Pancreas (tissue), 10 donors: ENCODE measurements at regions not wholly inside any gene's neighbourhood (a gene's known extent, or its start where the extent isn't known, plus 50 kb on each side); places are given as distances from the start of the nearest gene placed in this dataset.

ENCODE experiments used
- ATAC-seq, 4 donors: fragments of 200-7000 bp; cut with Tn5 transposase; one replicate each; pipeline versions ENCODE4 v1.8.0 to v1.9.1; 2020; ENCODE audit warnings: mild to moderate bottlenecking in 4 of 4, moderate library complexity in 4 of 4
- DNase-seq, 6 donors: peaks; one replicate each; pipeline ENCODE4 v3.0.0-alpha.2; 2020
- FAIRE-seq: peaks from 2 replicates; lab custom pipeline; 2012; peaks lifted over from hg19 to GRCh38; lab: Jason Lieb, UNC
- H3K27ac ChIP-seq, 4 donors: fragments of 200-600 bp; sonication (generic); 1 replicate in 3 of 4; 2 replicates in 1 of 4; pipeline versions ENCODE4 v1.5.0 to v1.8.0; 2020
- H3K27me3 ChIP-seq, 4 donors: fragments of 200-600 bp; one replicate each; pipeline ENCODE4 v1.8.0; 2021
- H3K36me3 ChIP-seq, 3 donors: fragments of 200-600 bp; sonication (generic) in 1 of 3; one replicate each; pipeline versions ENCODE4 v1.5.0 to v1.8.0; 2020 to 2021
- H3K4me1 ChIP-seq, 3 donors: fragments of 200-600 bp; one replicate each; pipeline ENCODE4 v1.8.0; 2021
- H3K4me3 ChIP-seq, 4 donors: fragments of 200-600 bp; sonication (generic) in 2 of 4; one replicate each; pipeline versions ENCODE4 v1.5.0 to v1.8.0; 2020 to 2021
- H3K9me3 ChIP-seq, 4 donors: fragments of 200-600 bp; one replicate each; pipeline ENCODE4 v1.8.0; 2021
- WGBS, 2 donors: extraction: QIAGEN DNeasy Blood & Tissue Kit; methylation state at CpG; one replicate each; pipeline ENCODE4 v1.1.7; 2013; 5-methylcytosine and 5-hydroxymethylcytosine counted together
- intact Hi-C, 3 donors: fragments of 100-400 bp; cut with DNase I; formaldehyde crosslinking; loops; one replicate each; pipeline versions ENCODE4 v1.11.1 to v1.14.2; 2022
- TF ChIP-seq, protein P1 (sequence below), 4 donors: fragments of 200-600 bp; sonication (generic) in 3 of 4; IDR thresholded peaks; one replicate each; pipeline versions ENCODE4 v1.5.0 to v1.8.0; 2021; ENCODE audit warnings: antibody characterized with exemption in 4 of 4
- donor health status: healthy with polysubstance abuse.
- donor health status: DM: no; HTN: no; CAD: no; lungs with moderate emphysema.
- donor health status: DM: no; HTN: no; CAD: no.
- donor health status: control.
- donor health status: control.
- donor health status: Bipolar disorder and iron deficiency.
- donor health status: DM: yes; HTN: yes; CAD: no.
- donor health status: DM: no; HTN: no; CAD: no.
- donor health status: DM: no; HTN: no; CAD: no.
- donor health status: DM: yes; HTN: yes; CAD: no.

DNA sequence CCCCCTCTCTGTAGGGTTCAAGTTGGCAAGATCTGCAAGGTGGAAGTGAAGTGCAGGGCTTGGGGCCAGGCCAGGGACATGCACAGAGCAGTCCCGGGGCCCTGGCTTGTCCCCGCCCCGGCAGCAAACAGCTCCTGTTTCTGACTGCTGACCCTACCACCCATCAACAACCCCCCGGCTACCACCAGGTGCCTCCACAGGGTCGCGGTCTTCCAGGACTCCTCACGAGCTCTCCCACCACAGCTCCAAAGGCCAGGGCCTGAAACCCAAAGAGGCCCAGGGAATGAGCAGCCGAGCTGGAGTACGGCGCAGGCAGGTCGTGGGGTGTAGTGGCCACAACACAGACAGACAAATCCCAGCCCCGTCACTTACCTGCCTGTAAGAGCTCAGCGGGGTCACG lies 121.3 kb upstream of the SMAD3 start:
- Histone ChIP-seq H3K4me3 (no peak overlapping the region), H3K36me3 (no peaks in the 10 kb centered on the region), H3K9me3 (no peaks in the 10 kb centered on the region), H3K27ac (no peak overlapping the region), H3K4me1 (no peaks in the 10 kb centered on the region), H3K27me3 (no peaks in the 10 kb centered on the region)
- no peak for ATAC-seq
- FAIRE-seq = no peak
- DNase-seq = no peak
- intact Hi-C loops = loop anchor here in 2 of 3 donors (10.0 kb wide), 2 partner anchors 121 to 361 kb away; partner anchors contain the start of gene SMAD3 (in 1 of the 2)
- TF ChIP-seq, protein P1, sequence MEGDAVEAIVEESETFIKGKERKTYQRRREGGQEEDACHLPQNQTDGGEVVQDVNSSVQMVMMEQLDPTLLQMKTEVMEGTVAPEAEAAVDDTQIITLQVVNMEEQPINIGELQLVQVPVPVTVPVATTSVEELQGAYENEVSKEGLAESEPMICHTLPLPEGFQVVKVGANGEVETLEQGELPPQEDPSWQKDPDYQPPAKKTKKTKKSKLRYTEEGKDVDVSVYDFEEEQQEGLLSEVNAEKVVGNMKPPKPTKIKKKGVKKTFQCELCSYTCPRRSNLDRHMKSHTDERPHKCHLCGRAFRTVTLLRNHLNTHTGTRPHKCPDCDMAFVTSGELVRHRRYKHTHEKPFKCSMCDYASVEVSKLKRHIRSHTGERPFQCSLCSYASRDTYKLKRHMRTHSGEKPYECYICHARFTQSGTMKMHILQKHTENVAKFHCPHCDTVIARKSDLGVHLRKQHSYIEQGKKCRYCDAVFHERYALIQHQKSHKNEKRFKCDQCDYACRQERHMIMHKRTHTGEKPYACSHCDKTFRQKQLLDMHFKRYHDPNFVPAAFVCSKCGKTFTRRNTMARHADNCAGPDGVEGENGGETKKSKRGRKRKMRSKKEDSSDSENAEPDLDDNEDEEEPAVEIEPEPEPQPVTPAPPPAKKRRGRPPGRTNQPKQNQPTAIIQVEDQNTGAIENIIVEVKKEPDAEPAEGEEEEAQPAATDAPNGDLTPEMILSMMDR (IDR thresholded peaks at IDR 0.05) = no peak
- WGBS, 2 donors = 88 to 93% methylated on average over 14 of the region's 14 CpGs

DNA sequence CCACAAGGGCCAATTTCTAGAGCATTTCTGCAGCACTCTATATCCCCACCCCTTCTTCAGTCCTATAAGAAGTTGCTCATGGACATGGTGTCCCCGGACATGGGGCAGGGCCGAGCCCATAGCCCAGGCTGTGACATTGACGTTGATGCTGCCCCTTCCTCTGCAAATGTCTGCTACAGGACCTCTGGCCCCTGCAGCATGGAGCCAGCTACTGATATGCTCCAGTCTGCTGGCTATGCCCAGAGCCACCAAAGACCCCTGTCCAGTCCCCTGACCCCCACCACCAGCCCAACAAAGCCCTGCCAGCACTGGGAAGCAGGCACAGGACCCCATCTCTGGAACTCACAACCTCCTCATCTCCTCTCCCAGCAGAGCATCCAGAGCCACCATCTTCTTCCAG lies 120.1 kb upstream of the SMAD3 start:
- no peak for FAIRE-seq
- no peaks in the 10 kb centered on the region for H3K4me1 ChIP-seq
- H3K27ac ChIP-seq = no peak overlapping the region
- H3K9me3 ChIP-seq = no peaks in the 10 kb centered on the region
- intact Hi-C loops = loop anchor here (5.0 to 10.0 kb wide), 6 partner anchors 117 to 892 kb away; partner anchors contain the start of gene SMAD3 (in 1 of the 3)
- ATAC-seq = no peak
- no peaks in the 10 kb centered on the region for H3K27me3 ChIP-seq
- TF ChIP-seq, protein P1 (IDR thresholded peaks at IDR 0.05) = no peak
- WGBS, 2 donors = 85 to 89% methylated on average over 3 of the region's 3 CpGs
- no peaks in the 10 kb centered on the region for H3K36me3 ChIP-seq
- no peak for DNase-seq
- no peak overlapping the region for H3K4me3 ChIP-seq

DNA sequence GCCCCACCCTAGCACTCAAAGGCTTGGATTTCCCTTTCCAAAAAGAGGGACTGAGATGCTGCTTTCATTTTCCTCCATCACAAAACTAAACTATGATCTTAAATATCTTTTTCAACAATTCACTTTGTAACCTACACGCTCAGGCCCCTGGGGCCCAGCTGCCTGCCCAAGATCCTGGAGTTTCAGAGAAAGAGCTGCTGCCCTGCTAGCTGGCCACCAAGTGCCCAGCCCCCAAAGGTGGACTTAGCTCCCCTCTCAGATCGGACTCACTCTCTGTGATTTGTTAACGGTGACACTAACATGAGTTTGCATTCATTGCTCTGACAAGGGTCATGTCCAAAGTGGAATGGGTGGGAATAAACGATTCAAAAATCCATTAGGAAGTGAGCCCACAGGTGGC lies 119.6 kb upstream of the SMAD3 start:
- FAIRE-seq = no peak
- intact Hi-C loops = loop anchor here (5.0 to 10.0 kb wide), 6 partner anchors 116 to 891 kb away; partner anchors contain the start of gene SMAD3 (in 1 of the 3)
- DNase-seq = no peak
- ATAC-seq = no peak
- Histone ChIP-seq H3K36me3 (no peaks in the 10 kb centered on the region), H3K4me3 (no peak overlapping the region), H3K9me3 (no peaks in the 10 kb centered on the region), H3K4me1 (no peaks in the 10 kb centered on the region), H3K27me3 (no peaks in the 10 kb centered on the region), H3K27ac (no peak overlapping the region)
- TF ChIP-seq, protein P1 (IDR thresholded peaks at IDR 0.05) = no peak
- 64 to 67% methylated on average over 4 of the region's 4 CpGs for WGBS, 2 donors

DNA sequence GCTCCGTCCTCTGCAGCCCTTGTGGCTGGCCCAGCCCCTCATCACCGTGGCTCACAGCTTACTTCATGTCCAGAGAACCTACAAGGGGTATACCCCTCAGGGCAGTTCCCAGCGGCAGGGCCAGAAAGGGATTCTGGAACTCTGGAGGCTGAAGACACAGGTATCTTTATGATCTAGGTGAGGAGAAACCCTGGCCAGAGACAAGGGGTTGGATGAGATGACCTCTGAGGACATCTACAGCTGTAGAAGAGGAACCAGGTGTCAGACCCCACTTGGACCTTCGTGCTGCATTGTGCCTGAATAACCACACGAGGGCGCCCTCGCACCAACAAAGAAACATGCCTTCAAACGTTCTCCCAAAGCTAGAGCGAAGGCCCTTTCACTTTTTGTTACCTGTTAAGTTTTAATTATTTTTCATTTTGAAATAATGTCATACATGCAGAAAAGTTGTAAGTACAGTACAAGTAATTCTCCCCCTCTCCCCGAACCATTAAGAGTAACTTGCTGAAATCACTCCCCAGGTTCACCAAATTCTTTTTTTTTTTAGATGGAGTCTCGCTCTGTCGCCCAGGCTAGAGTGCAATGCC lies 118.7 kb upstream of the SMAD3 start:
- ATAC-seq = peak; percentile 78 to 96 (median 90)
- Histone ChIP-seq H3K27me3 (no peaks in the 10 kb centered on the region), H3K9me3 (no peaks in the 10 kb centered on the region), H3K4me1 (no peaks in the 10 kb centered on the region), H3K36me3 (no peaks in the 10 kb centered on the region), H3K4me3 (no peak overlapping the region), H3K27ac (no peak overlapping the region)
- peak; percentile 39 to 83 (median 64) for DNase-seq
- TF ChIP-seq, protein P1 (IDR thresholded peaks at IDR 0.05) = peak; percentile 84 to 93 (median 90)
- intact Hi-C loops = loop anchor here (5.0 to 10.0 kb wide), 6 partner anchors 116 to 891 kb away; partner anchors contain the start of gene SMAD3 (in 1 of the 3)
- FAIRE-seq = peak; percentile 17
- 28 to 29% methylated on average over 12 of the region's 12 CpGs for WGBS, 2 donors

DNA sequence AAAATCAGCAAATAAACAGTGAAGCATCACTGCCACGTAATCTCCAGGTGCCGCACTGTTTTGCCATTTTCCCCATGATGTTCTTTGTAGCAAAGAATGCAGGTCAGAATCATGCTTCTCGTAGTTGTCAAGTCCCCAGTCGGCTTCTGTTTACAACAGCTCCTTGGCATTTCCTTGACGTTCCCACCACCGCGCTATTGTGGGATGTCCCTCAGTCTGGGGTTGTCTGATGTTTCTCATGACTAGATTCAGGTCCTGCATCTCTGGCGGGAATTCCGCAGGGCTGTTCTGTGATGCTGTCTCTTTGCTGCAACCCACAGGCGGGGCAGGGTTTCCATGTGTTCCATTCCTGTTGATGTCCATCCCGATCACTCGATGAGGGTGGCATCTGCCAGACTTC lies 117.9 kb upstream of the SMAD3 start:
- DNase-seq (no peak), FAIRE-seq (no peak), ATAC-seq (no peak)
- Histone ChIP-seq H3K4me1 (no peaks in the 10 kb centered on the region), H3K36me3 (no peaks in the 10 kb centered on the region), H3K4me3 (no peak overlapping the region), H3K27ac (no peak overlapping the region), H3K9me3 (no peaks in the 10 kb centered on the region), H3K27me3 (no peaks in the 10 kb centered on the region)
- 75 to 82% methylated on average over 12 of the region's 12 CpGs for WGBS, 2 donors
- TF ChIP-seq, protein P1 (IDR thresholded peaks at IDR 0.05) = no peak
- intact Hi-C loops = loop anchor here (5.0 to 10.0 kb wide), 6 partner anchors 115 to 890 kb away; partner anchors contain the start of gene SMAD3 (in 1 of the 3)
